PC-3 (cell line): ENCODE measurements at regions not wholly inside any gene's neighbourhood (a gene's known extent, or its start where the extent isn't known, plus 50 kb on each side); places are given as distances from the start of the nearest gene placed in this dataset.
"Not testable (repeated sequence)": the region's sequence is repeated elsewhere in the genome, so short reads cannot be mapped to it uniquely, and the experiment has no call there.

Experiments used
- ATAC-seq: fragments of 200-7000 bp; cut with Tn5 transposase; 2 replicates; pipeline ENCODE4 v1.9.1; 2020; ENCODE audit warnings: mild to moderate bottlenecking, moderate library complexity
- BruUV-seq: library from RNA; stranded (reverse); fragments of 400-500 nt; replicated peaks from 2 replicates; lab custom pipeline; 2021; lab: Mats Ljungman, UMichigan
- CTCF ChIA-PET: fragments of 300-600 bp; sonication (Branson Sonifier 250); formaldehyde crosslinking; loops from one replicate; lab custom pipeline; 2022; ENCODE audit warnings: antibody characterized with exemption; lab: Charles Lee
- POLR2A ChIA-PET: fragments of 300-600 bp; sonication (Branson Sonifier 250); formaldehyde crosslinking; loops from one replicate; lab custom pipeline; 2022; ENCODE audit warnings: antibody characterized with exemption; ENCODE audit not compliant: unreplicated experiment; lab: Charles Lee
- DNase-seq: peaks from one replicate; pipeline ENCODE4 v3.0.0-alpha.2; 2015
- H2AFZ ChIP-seq: fragments of 300-600 bp; sonication (generic); 2 replicates; pipeline ENCODE4 v1.6.0; 2016; ENCODE audit warnings: antibody characterized with exemption, low read length
- H3F3A ChIP-seq: fragments of 300-600 bp; sonication (generic); one replicate; pipeline ENCODE4 v1.6.0; 2017; ENCODE audit warnings: antibody characterized with exemption, low read length, control low read depth, mild to moderate bottlenecking; ENCODE audit not compliant: unreplicated experiment
- H3K27ac ChIP-seq: fragments of 300-600 bp; sonication (generic); 2 replicates; pipeline ENCODE4 v1.5.1; 2016; ENCODE audit warnings: mild to moderate bottlenecking, low read length
- H3K27me3 ChIP-seq: fragments of 300-600 bp; sonication (generic); 2 replicates; pipeline ENCODE4 v1.6.1; 2016; ENCODE audit warnings: low read length, mixed read lengths
- H3K36me3 ChIP-seq: fragments of 300-600 bp; sonication (generic); 2 replicates; pipeline ENCODE4 v1.6.1; 2016; ENCODE audit warnings: low read depth, mixed run types, low read length, mixed read lengths
- H3K4me1 ChIP-seq: fragments of 300-600 bp; sonication (generic); 2 replicates; pipeline ENCODE4 v1.5.1; 2016; ENCODE audit warnings: low read length; ENCODE audit not compliant: insufficient read depth
- H3K4me2 ChIP-seq: fragments of 300-600 bp; sonication (generic); 2 replicates; pipeline ENCODE4 v1.6.0; 2016; ENCODE audit warnings: low read length
- H3K4me3 ChIP-seq: fragments of 300-600 bp; sonication (generic); 2 replicates; pipeline ENCODE4 v1.5.1; 2016; ENCODE audit warnings: mild to moderate bottlenecking, low read length, mixed read lengths
- H3K79me2 ChIP-seq: fragments of 300-600 bp; sonication (generic); 2 replicates; pipeline ENCODE4 v1.6.1; 2017; ENCODE audit warnings: low read length, mixed read lengths
- H3K9ac ChIP-seq: fragments of 300-600 bp; sonication (generic); 2 replicates; pipeline ENCODE4 v1.6.0; 2016; ENCODE audit warnings: mild to moderate bottlenecking, low read length
- H3K9me2 ChIP-seq: fragments of 300-600 bp; sonication (generic); replicated peaks from 2 replicates; pipeline ENCODE4 v1.6.1; 2016; ENCODE audit warnings: mixed run types, low read length, mixed read lengths
- H3K9me3 ChIP-seq: fragments of 300-600 bp; sonication (generic); 2 replicates; pipeline ENCODE4 v1.6.1; 2016; ENCODE audit warnings: low read length, mixed read lengths
- H4K20me1 ChIP-seq: fragments of 300-600 bp; sonication (generic); 2 replicates; pipeline ENCODE4 v1.6.1; 2016; ENCODE audit warnings: low read length, mixed read lengths
- intact Hi-C: fragments of 100-400 bp; cut with micrococcal nuclease; formaldehyde crosslinking; loops from 2 replicates; pipeline ENCODE4 v1.9.0; 2023

DNA sequence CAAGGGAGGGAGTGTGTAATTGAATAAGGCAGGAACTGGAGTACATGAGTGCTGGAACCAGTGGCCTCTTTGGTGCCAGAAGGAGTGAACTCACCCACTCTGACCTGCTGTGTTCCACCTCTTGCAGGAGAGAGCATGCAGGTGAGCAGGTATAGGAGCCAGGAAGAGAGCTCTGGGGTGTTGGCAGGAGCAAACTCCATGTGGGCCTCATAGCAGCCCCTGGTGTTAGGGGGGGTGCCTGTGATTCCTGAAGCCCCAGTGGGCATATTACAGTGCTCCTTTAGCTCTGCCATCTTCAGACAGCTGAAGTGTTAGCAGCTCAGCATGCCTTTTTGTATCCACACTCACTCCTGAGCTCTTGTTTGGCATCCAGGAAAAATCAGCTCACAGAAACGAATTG, 549.4 kb upstream of the TPTE start:
- H2AFZ ChIP-seq, H3K9me3 ChIP-seq, POLR2A ChIA-PET, H4K20me1 ChIP-seq, intact Hi-C loops, H3K27ac ChIP-seq, H3K4me2 ChIP-seq, H3K9me2 ChIP-seq, CTCF ChIA-PET, H3K4me1 ChIP-seq, H3K4me3 ChIP-seq, H3K79me2 ChIP-seq, H3K9ac ChIP-seq, BruUV-seq, DNase-seq, H3K36me3 ChIP-seq, ATAC-seq, H3K27me3 ChIP-seq, H3F3A ChIP-seq: not testable (repeated sequence)

DNA sequence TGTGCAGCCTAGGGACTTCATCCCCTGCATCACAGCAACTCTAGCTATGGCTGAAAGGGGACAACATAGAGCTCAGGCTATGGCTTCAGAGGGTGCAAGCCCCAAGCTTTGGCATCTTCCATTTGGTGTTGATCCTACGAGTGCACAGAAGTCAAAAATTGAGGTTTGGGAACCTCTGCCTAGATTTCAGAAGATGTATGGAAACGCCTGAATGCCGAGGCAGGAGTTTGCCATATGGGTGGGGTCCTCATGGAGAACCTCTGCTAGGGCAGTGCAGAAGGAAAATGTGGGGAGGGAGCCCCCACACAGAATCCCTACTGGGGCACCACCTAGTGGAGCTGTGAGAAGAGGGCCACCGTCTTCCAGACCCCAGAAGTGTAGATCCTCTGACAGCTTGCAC, 543.0 kb upstream of the TPTE start:
- H3K79me2 ChIP-seq, H3K9me2 ChIP-seq, H3K4me2 ChIP-seq, CTCF ChIA-PET, H3F3A ChIP-seq, H3K27ac ChIP-seq, H4K20me1 ChIP-seq, intact Hi-C loops, ATAC-seq, H3K36me3 ChIP-seq, BruUV-seq, H3K9ac ChIP-seq, H3K27me3 ChIP-seq, H3K4me1 ChIP-seq, H3K4me3 ChIP-seq, POLR2A ChIA-PET, DNase-seq, H2AFZ ChIP-seq: not testable (repeated sequence)
- peaks cover 15% of the 10 kb centered on the region; the same call in 1 of the 2 replicates for H3K9me3 ChIP-seq

DNA sequence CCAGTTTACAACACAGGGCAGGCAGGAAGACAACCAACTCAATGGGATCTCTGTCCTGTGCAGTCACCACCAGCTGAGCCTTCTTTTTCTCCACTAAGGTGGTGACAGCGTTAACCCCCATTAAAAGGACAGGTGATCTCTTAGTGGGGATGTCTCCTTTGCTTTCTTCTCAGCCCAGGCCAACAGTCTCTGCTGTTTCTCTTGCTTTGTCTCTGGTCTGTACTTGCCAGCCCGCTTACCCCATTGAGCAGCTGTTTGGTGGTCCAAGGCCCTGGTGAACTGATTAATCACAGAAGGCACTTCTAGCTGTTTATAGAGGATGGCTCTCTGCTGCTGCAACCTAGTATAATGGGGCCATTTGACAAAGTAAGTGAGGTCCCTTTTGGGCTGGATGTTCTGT, 523.9 kb upstream of the TPTE start:
- H3K27ac ChIP-seq, H3F3A ChIP-seq, H3K4me3 ChIP-seq, H3K4me2 ChIP-seq, H3K27me3 ChIP-seq, ATAC-seq, DNase-seq, H3K79me2 ChIP-seq, intact Hi-C loops, BruUV-seq, H4K20me1 ChIP-seq, H2AFZ ChIP-seq, H3K4me1 ChIP-seq, CTCF ChIA-PET, H3K9me2 ChIP-seq, H3K9ac ChIP-seq, H3K9me3 ChIP-seq, H3K36me3 ChIP-seq, POLR2A ChIA-PET: not testable (repeated sequence)

DNA sequence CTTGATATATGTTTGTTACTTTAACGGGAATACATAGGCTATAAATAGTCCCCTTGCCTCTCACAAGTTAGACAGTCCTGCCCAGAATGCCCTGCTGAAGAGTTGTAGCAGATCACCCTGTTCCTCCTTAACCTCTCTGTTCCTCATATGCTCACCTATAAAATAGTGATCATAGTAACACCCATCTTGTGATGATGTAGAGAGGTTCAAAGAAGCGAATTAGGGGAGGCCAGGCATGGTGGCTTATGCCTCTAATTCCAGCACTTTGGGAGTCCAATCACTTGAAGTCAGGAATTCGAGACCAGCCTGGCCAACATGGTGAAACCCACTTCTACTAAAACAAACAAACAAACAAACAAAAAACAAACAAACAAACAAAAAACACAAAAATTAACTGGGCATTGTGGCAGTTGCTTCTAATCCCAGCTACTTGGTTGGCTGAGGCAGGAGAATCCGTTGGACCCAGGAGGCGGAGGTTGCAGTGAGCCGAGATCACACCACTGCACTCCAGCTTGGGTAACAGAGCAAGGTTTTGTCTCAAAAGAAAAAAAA, 518.5 kb upstream of the TPTE start:
- intact Hi-C loops, H3K4me2 ChIP-seq, DNase-seq, H3K4me3 ChIP-seq, H2AFZ ChIP-seq, H3K9me2 ChIP-seq, H3K36me3 ChIP-seq, H3K79me2 ChIP-seq, POLR2A ChIA-PET, H3K4me1 ChIP-seq, H3K9ac ChIP-seq, H4K20me1 ChIP-seq, H3K27ac ChIP-seq, H3K27me3 ChIP-seq, BruUV-seq, ATAC-seq, CTCF ChIA-PET, H3F3A ChIP-seq: not testable (repeated sequence)
- peaks cover 30% of the 10 kb centered on the region for H3K9me3 ChIP-seq

DNA sequence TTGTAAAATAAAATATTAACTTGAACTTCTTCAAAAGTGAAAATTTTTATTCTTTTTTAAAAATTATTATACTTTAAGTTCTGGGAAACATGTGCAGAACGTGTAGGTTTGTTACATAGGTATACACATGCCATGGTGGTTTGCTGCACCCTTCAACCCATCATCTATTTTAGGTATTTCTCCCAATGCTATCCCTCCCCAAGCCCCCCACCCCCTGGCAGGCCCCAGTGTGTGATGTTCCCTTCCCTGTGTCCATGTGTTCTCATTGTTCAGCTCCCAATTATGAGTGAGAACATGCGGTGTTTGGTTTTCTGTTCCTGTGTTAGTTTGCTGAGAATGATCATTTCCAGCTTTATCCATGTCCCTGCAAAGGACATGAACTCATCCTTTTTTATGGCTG, 515.6 kb upstream of the TPTE start:
- ATAC-seq, CTCF ChIA-PET, H3K36me3 ChIP-seq, H3K4me1 ChIP-seq, H3K79me2 ChIP-seq, H3K27me3 ChIP-seq, H3F3A ChIP-seq, POLR2A ChIA-PET, H4K20me1 ChIP-seq, BruUV-seq, intact Hi-C loops, H3K4me2 ChIP-seq, H3K4me3 ChIP-seq, H3K9me2 ChIP-seq, H3K27ac ChIP-seq, H3K9ac ChIP-seq, DNase-seq, H2AFZ ChIP-seq: not testable (repeated sequence)
- peaks cover 33% of the 10 kb centered on the region for H3K9me3 ChIP-seq

DNA sequence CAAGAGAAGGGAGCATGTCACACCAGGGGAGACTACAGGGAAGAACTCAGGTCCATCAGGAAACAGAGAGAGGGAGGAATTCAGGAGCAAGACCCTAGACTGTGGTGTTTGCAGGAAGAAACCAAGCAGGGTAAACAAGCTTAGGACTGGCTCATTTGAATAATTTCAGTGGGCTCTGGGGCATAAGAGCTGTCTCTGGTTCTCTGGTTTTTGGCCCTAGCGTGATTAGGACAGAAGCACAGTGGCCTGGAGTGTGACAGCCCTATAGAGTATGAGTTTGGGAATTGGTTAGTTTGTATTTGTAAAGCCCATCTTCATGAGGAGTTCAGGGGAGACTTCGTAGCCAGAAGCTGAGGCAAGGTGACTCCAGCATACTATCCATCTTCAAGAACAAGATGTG, 504.4 kb upstream of the TPTE start:
- H2AFZ ChIP-seq, H3K9ac ChIP-seq, H3K4me3 ChIP-seq, DNase-seq, H3F3A ChIP-seq, CTCF ChIA-PET, H4K20me1 ChIP-seq, BruUV-seq, intact Hi-C loops, H3K4me1 ChIP-seq, POLR2A ChIA-PET, ATAC-seq, H3K27ac ChIP-seq, H3K79me2 ChIP-seq, H3K4me2 ChIP-seq, H3K36me3 ChIP-seq, H3K9me2 ChIP-seq, H3K27me3 ChIP-seq: not testable (repeated sequence)
- H3K9me3 ChIP-seq: peaks cover 19% of the 10 kb centered on the region

DNA sequence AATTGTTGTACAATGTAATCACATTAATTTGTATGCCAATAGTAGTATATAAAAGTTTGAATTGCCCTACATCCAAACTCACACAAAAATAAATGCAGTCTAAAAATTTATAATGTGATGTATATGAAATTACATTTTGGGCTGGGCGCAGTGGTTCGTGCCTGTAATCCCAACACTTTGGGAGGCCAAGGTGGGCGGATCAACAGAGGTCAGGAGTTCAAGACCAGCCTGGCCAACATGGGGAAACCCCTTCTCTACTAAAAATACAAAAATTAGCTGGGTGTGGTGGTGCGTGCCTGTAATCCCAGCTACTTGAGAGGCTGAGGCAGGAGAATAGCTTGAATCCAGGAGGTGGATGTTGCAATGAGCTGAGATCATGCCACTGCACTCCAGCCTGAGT, 503.6 kb upstream of the TPTE start:
- H3K79me2 ChIP-seq, H3K36me3 ChIP-seq, POLR2A ChIA-PET, intact Hi-C loops, DNase-seq, H3F3A ChIP-seq, ATAC-seq, H4K20me1 ChIP-seq, H3K9ac ChIP-seq, H3K9me2 ChIP-seq, H3K27me3 ChIP-seq, H2AFZ ChIP-seq, H3K4me2 ChIP-seq, H3K4me1 ChIP-seq, H3K27ac ChIP-seq, BruUV-seq, CTCF ChIA-PET, H3K4me3 ChIP-seq: not testable (repeated sequence)
- peaks cover 20% of the 10 kb centered on the region for H3K9me3 ChIP-seq
